Activated CD8-positive, alpha-beta memory T cell treated with anti-CD3 and anti-CD28 coated beads for 4 hours (primary cell): ENCODE measurements at regions not wholly inside any gene's neighbourhood (a gene's known extent, or its start where the extent isn't known, plus 50 kb on each side); places are given as distances from the start of the nearest gene placed in this dataset.

Experiments
- DNase-seq, 2 donors: peaks; one replicate each; pipeline ENCODE4 v3.0.0-alpha.2; 2020; ENCODE audit warnings: low read depth in 2 of 2

DNA sequence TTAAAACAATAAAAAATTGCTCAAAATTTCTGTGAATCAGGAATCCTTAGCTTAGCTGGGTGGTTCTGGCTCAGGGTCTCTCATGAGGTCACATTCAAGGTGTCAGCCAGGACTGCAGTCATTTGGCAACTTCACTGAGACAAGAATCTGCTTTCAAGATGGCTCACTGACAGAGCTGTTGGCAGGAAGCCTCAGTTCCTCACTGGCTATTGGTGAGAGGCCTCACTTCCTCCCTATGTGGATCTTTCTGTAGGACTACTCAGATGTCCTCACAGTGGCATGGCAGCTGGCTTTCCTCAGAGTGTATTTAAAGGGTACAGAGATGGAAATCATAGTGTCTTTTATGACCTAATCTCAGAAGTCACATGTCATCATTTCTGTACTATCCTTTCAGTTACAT is 785.7 kb downstream of the ADGRL2 start:
- DNase-seq: no peak

DNA sequence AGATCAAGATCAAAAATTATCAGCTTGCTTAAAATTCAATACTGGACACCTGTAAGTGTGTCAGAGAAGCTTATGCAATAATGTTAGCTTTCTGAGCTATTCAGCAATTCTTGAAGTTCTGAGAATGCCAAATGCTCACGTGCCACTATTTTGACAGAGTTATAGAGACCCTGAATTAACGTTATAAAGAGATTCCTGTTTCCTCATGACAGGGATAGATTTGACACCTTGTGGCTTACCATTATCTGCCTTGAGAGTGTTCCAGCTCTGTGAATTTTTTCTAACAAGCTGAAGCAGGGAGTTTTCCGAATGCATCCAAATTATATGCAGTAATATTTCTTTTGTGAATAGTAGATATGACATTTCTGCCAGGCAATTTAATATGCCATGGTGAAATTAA is 781.6 kb downstream of the ADGRL2 start:
- no peak for DNase-seq

DNA sequence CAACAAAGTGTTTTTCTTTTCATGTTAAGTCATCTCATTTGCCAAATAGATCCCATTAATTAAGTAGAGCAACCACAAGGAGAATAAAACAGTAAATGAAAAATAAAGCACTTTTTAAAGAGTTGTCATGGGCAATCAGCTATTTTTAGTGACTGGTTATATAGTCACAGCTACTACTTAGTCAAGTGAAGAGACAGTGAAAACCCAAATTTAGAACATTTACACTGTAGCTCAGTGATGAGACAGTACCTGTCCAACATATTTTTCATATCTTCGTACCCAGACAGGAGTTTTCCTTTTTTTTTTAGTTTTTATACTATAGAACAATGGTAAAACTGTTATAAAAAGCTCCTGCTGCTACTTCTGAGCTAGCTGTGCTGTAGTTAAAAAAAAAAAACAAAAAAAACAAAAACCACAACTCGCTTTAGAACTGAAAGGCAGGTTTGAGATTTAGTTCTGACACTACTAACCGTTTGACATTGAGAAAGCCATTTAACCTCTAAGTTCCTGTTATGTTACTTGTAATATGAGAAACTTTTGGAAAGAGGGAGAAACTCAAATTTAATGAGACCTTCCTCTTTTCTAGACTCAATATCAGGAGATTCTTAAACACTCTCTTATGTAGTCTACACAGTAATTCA is 777.5 kb downstream of the ADGRL2 start:
- no peak for DNase-seq

DNA sequence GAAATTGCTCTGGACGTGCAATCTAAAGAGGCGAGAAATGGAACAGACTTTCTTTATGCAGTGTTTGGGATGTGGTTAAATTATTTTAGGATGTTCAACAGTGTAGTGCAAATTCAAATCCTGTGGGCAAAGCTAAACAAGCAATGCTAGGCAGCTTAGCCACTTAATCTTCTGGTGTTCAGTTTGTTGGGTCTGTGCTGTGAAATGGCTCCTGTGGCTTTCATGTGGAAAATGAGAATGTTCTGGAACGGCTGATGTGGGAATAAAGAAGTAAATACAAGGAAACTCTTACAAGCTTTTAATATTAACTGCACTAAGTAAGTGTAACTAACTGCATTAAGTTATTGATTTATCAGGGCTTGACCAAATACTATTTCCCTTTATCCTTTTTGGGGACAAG is 766.6 kb downstream of the ADGRL2 start:
- no peak for DNase-seq

DNA sequence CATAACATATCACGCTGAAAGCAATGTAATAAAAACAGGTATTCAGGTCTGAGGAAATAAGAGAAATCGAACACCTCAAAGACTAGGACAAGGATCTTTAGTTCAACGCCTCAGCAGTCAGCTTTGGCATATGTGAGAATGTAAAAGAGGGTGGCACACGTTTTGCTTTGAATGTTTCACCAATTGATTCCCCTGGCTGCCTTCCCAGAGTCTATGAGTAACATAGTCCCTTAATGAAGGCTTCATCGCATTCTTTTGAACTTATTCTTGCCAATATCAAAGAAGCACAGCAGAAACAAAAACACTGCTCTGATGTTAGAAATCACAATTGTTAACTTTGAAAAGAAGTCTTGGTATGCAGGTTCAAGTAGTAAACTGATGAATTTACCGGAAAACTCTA is 764.8 kb downstream of the ADGRL2 start:
- no peak for DNase-seq

DNA sequence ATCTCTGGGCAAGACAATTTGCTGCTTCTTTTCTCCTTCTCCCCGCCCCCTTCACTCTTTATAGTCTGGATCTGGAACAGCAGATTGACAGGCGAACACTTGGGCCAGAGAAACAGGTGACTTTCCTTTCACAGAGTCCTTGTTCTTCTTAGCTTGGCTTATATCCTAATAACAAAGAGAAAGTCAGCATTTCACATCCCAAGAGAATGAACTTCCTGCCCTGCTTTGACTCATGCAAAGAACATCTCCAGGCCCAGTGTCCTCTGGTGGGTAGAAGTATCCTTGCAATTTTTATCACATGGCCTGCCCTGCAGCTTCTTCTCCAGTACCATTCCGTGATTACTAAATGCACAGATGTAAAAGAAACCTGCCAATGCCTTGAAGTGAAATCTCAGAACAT is 764.4 kb downstream of the ADGRL2 start:
- no peak for DNase-seq

DNA sequence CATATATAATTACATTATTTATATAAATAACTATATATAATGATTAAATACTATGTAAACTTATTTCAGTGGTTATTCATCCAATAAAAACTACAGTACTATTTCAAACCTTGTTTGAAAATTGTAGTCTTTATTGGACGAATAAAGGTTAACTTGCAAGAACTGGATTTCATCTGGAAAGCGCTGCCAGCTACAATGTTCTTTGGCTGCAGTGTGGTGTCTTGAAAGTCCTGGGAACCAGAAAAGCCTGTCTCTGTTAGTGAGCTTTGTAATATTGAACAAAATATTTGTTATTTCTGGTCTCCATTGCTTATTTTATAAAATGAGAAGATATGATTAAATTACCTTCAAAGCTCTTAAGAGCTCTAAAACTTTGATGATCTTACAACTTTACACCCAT is 763.6 kb downstream of the ADGRL2 start:
- DNase-seq: no peak

DNA sequence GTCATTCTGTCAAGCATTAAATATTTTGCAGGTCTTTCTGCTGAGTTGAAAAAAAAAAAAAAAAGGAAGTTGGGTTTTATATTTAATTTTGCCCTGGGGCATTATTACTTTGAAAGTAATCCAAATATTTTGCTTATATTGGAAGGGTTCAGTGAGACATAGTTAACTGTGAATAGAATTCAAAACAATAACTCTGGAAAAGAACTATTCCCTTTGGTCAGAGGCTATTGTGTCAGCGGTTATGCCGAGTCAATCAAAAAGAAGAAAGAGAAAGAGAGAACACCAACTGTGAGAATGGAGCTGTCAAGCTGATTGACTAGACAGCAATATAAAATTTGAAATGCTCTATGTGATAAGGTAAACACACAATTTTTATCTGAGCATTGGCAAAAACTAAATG is 761.7 kb downstream of the ADGRL2 start:
- DNase-seq: no peak

DNA sequence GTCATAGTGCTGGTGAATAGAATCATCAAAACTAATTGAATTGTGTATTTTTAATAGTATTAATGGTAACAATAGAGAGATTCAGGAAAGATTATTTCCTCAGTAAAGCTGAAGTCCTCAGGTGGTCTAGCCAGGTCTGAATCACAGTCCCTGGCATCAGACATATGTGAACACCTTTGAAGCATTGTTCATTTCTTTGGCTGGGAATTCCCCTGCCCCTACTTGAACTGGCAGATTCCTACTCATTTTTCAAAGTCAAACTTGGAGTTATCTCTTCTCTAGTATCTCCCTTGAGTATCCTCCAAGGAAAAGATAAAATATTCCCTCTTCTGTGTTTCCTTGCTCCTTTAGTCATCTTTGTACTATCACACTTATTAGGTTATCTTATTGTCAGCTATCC is 759.8 kb downstream of the ADGRL2 start:
- no peak for DNase-seq

DNA sequence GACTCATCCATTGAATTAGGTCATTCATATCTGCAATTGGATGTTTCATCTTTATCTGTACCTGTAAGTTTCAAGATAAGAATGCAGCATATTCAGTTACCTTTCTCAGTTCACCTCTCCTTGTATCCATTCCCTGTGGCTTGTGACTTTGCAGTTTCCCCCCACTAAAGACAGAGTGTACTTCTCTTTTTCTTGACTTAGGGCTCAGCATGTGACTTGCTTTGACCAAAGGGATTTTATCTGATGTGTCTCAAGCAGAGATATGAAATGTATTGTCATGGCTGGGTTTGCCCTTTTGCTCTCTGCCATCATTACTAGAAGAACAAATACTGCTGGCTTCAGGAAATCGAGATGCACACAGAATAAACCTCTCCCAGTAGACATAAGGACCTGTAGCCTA is 754.8 kb downstream of the ADGRL2 start:
- DNase-seq: no peak

DNA sequence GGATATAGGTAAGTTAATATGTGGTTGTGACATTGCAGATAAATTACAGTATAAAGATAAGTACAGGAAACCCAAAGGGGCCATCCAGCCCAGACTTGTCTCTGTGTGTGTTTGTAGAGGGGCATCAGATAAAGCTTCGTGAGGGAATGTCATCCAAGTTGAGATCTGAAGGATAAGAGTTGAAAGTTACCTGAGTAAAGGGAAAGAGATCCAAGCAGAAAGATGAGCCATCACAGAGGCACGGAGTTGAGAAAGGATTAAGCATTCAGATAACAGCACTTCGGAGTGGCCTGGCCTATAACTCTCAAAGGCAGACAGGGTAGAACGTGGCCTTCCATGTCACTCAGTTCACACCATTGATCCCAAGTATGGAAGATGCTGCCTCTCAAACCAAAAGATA is 749.1 kb downstream of the ADGRL2 start:
- no peak for DNase-seq

DNA sequence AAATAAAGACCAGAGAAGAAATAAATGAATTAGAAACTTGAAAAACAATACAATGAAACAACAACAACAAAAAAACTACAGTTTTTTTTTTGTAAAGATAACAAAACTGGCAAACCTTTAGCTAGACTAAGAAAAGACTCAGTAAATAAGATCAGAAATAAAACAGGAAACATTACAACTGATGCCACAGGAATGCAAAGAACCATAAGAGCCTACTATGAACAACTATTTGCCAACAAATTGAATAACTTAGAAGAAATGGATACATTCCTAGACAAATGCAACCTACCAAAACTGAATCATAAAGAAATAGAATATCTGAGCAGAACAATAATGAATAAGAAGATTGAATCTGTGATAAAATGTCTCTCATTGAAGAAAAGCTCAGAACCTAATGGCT is 742.0 kb downstream of the ADGRL2 start:
- DNase-seq: no peak

DNA sequence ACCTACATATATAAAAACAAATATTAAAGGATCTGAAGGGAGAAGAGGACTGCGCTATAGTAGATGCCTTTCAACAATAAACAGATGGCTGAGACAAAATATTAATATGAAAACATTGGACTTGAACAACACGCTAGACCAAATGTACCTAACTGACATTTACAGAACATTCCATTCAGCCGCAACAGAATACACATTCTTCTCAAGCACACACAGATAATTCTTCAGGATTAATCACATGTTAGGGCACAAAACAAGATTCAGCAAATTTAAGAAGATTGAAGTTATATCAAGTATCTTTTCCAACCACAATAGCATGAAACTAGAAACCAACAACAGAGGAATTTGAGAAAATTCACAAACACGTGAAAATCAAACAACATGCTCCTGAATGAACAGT is 741.4 kb downstream of the ADGRL2 start:
- no peak for DNase-seq

DNA sequence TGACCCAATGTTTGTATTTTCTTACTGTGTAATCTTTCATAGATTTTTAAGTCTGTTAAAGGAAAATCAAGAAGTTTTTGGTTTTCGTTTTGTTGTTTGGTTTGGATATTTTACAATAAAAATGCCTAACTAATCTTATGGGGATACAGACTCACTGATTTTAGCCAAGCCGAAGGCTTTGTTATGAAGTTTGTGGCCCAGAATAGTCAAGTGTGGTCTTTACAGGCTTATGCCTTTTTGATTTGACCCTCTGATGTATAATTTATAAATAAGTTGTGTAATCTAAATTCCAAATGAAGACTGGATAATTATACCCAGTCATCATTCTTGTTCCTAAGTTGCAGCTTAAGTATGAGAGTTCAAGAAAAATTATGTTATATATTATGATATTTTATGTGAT is 739.3 kb downstream of the ADGRL2 start:
- DNase-seq: no peak

DNA sequence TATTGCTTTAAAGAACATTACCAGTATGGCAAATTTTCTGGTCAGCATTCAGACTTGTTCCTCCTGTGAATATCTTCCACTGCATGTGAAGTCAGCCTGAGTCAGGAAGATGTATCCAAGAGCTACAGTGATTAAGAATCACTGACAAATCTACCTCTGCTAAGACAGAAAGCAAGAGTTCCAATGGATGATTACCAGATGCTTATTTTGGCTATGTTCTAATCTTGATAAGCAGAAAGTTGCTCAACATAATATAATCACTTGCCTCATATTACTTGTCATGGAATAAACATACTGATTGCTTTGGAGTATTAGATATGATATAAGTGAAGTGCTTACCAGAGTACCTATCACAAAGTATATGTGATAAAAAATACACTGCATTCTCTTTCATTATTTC is 738.1 kb downstream of the ADGRL2 start:
- DNase-seq: no peak

DNA sequence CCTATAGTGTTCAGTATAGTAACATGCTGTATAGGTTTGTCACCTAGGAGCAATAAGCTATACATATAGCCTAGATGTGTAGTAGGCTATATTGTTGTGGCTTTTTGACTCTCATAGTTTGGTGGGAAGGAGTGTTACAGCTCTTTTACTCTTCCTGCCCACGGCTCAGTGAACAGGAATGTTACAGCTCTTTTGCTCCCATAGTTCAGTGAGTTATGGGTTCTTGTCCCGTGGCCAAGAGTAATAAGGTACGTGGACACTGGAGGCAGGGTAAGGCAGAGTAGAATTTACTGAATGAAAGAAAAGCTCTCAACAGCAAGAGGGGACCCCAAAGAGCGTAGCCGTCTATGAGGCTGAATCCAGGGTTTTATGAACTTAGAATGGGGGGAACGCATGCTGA is 734.3 kb downstream of the ADGRL2 start:
- no peak for DNase-seq

DNA sequence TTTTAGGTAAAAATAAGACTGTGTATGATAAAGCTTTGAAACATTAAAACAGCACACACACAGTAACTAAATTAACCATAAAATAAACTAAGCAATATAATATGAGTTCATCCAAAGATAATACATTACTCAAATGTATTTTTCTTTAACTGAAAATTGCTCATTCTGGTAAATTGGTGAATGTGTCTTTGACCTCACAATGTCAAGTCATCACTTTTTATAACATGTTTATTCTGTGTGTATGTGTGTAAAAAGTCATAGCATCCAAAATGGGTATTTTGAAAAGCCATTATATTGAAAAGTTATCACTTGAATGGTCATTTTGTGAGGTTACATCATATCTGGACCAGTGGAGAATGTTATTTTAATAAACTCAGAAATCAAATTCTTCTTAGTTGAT is 724.6 kb downstream of the ADGRL2 start:
- DNase-seq: no peak

DNA sequence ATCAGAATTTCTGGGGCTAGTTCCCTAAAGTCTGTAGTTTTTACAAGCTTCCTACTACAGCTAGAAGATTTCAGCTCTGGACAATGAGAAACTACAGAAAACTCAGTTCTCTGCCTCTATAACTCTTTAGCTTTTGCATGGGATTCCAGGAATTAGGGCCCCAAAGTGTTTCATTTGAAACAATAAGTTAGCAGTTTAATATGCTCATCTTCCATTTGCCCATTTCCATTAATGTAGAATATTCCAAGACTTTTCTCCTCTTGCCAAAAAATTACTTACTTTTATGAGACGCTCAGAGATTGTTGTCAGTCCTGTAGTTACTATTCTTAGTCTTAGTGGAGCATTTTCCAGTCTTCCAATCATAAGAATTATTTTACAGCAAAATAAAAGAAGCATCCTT is 719.9 kb downstream of the ADGRL2 start:
- DNase-seq: no peak

DNA sequence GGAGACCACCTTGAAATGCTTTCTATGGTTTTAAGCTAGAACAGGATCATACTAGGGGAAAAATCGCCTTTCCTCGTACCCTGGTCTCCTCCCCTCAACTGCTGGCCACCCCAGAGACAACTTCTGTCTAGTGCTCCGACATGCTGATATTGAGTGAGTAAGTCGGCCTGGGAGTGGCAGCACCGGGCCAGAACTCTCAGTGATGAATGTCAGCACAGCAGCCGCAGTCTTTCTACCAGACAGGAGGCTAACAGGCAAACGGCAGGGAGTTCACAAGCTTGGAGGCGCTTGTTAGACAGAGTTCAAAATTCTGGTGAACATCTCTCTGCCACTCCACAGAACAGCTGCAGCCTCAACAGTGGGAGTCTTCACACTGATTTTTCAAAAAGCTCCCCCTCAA is 716.9 kb downstream of the ADGRL2 start:
- DNase-seq: no peak

DNA sequence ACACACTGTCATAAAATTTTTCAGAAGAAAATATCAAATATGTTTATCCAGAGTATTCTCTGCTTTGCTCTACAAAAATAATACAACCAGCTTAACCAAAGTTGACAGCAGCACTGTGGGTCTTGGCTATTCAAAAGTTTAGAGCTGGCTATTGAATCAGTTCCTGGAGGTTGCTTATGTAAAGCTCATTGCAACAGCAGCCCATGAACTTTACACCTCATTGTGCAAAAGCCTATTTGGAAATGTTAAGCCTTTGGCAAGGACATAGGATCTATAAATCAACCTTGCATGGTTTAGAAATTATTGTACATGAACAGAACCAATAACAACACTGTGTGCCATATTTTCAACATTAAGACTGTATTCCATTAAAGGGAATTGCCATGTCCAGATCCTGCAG is 714.9 kb downstream of the ADGRL2 start:
- DNase-seq: no peak

DNA sequence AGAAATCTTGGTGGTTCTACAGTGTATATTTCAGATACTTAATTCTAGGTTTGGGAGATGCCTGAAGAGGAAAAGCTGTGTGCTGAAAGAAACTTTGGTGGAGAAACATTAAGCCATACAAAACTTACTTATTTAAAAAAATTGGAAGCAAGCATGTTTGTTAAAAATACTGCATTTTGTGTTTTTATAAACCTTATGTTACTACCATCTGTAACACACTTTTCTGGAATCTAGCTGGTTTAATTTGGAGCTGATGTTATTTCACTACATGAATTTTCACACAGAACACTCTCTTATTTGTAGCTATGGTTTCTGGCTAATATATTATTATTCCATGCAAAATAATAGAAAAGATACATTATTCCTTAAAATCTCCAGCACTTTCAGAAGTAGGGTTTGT is 710.7 kb downstream of the ADGRL2 start:
- no peak for DNase-seq

DNA sequence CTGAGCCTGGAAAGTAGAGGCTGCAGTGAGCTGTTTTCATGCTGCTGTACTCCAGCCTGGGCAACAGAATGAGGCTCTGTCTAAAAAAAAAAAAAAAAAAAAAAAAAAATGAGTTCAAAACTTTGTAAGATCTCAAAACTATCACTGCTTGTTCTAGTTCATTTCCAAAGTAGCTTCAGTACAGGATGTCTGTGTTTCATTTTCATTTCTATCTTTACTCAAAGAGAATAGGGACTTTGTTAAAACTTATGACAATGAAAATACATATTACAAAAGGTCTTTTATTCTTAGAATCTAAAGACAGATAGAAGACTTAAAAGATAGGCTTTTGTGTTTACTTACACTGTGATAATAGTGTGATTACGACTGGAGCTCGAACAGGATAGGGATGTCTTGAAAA is 709.7 kb downstream of the ADGRL2 start:
- DNase-seq: no peak

DNA sequence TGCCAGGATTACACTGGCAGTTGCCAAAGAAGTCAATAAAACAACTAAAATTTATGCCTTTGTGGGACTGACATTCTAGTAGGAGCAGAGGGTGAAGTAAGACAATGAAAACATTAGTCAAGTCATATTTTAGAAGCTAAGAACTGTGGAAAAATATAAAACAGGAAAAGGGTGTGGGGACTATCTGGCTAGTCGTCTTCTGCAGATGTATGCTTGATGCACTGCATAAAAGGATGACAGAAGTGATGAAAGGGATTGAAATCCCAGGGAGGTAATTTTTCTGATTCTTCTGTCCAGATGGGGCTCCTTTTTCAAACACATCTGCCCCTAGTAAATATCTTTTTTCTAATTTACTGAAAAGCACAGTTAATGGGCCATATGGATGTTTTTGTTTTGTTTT is 706.3 kb downstream of the ADGRL2 start:
- DNase-seq: no peak

DNA sequence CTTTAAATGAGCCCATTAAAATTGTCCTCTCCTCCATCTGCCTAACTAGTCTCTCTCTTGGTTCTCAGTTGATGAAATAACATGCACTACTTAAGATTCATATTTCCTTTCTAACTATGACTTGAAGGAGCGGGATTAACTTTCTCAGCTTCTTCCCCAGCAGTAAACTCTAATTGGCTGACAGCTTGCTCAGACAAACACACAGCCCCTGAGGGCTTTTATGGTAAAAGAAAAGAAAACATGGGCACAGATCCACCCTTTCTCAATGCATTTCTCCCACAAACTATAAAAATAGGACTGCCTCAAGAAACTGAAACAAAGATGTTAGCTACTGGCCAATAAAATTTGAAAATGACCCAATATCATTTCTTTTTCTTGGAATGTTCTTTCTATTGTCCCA is 703.1 kb downstream of the ADGRL2 start:
- no peak for DNase-seq

DNA sequence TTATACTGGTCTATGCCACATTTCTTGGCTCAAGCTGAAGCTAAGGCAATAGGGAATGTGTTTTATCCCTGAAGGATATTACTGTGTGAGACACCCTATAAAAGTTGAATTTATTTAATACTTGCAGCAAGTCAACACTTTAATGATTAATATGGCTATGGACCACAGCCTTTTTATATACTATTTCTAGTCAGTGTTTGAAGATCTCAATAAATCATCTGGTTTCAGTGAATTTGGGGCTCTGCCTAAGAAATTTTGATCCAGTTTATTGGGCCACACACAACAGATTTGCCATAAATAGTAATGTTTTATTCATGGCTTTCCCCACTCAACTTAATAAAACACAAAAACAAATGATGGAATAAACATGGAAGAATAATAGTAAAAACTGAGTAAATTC is 698.3 kb downstream of the ADGRL2 start:
- DNase-seq: no peak
